Vagina (tissue), 2 donors: ENCODE measurements at regions not wholly inside any gene's neighbourhood (a gene's known extent, or its start where the extent isn't known, plus 50 kb on each side); places are given as distances from the start of the nearest gene placed in this dataset.

ENCODE experiments used
- POLR2AphosphoS5 ChIP-seq, 2 donors: sonication (generic); formaldehyde crosslinking; IDR thresholded peaks; one replicate each; pipeline ENCODE4 v1.9.0; 2017; ENCODE audit warnings: antibody characterized with exemption in 2 of 2, mild to moderate bottlenecking in 2 of 2, low read depth in 1 of 2; ENCODE audit not compliant: insufficient read depth in 1 of 2
- TF ChIP-seq, protein P1 (sequence below), 3 experiments: fragments of 450-650 bp in 2 of 3; fragments of 200-600 bp in 1 of 3; sonication (generic) in 1 of 3; IDR thresholded peaks; one replicate each; pipeline ENCODE4 v1.5.1; 2017 to 2019; ENCODE audit warnings: antibody characterized with exemption in 3 of 3, mild to moderate bottlenecking in 2 of 3, moderate library complexity in 2 of 3

DNA sequence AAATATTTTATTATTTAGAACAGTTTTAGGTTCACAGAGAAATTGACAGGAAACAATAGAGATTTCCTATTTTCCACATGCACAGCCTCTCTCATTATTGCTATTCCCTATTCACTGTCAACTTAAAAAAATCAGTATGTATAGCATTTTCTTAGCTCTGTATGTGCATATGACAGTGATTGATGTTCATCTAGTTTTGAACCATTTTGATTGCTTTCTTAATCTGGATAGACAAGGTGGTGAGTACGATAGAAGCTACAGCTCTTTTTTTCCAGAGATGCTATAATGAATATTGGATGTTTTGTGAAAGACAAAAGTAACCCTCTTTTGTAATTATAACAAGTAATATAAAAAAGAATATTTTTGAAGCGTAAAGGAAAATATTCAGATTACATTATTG lies 201.2 kb upstream of the ARRDC3 start:
- TF ChIP-seq, protein P1, sequence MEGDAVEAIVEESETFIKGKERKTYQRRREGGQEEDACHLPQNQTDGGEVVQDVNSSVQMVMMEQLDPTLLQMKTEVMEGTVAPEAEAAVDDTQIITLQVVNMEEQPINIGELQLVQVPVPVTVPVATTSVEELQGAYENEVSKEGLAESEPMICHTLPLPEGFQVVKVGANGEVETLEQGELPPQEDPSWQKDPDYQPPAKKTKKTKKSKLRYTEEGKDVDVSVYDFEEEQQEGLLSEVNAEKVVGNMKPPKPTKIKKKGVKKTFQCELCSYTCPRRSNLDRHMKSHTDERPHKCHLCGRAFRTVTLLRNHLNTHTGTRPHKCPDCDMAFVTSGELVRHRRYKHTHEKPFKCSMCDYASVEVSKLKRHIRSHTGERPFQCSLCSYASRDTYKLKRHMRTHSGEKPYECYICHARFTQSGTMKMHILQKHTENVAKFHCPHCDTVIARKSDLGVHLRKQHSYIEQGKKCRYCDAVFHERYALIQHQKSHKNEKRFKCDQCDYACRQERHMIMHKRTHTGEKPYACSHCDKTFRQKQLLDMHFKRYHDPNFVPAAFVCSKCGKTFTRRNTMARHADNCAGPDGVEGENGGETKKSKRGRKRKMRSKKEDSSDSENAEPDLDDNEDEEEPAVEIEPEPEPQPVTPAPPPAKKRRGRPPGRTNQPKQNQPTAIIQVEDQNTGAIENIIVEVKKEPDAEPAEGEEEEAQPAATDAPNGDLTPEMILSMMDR (IDR thresholded peaks at IDR 0.05): no peak
- no peak for TF ChIP-seq POLR2AphosphoS5 (IDR thresholded peaks at IDR 0.05; ENCODE audit: insufficient read depth in 1 of 2, low read depth in 1 of 2)
